GM06990 (cell line): ENCODE measurements at regions not wholly inside any gene's neighbourhood (a gene's known extent, or its start where the extent isn't known, plus 50 kb on each side); places are given as distances from the start of the nearest gene placed in this dataset.

ENCODE experiments used
- DNase-seq: peaks from one replicate; pipeline ENCODE4 v3.0.0-alpha.2; 2011; ENCODE audit not compliant: insufficient read length; ENCODE audit errors: extremely low read depth
- H3K27me3 ChIP-seq: replicated peaks from 2 replicates; pipeline ENCODE4 v1.6.0; 2011; ENCODE audit warnings: low read length; ENCODE audit not compliant: control insufficient read depth, insufficient read depth
- H3K36me3 ChIP-seq: 2 replicates; pipeline ENCODE4 v1.5.1; 2011; ENCODE audit warnings: low read length; ENCODE audit not compliant: control insufficient read depth, insufficient read depth
- H3K4me3 ChIP-seq: replicated peaks from 2 replicates; pipeline ENCODE4 v1.5.1; 2011; ENCODE audit warnings: low read depth, mild to moderate bottlenecking, control low read depth, low read length
- TF ChIP-seq, protein P1 (sequence below): IDR thresholded peaks from 2 replicates; pipeline ENCODE4 v1.5.1; 2011; ENCODE audit warnings: low read length, control low read depth, mild to moderate bottlenecking, inconsistent platforms; ENCODE audit not compliant: insufficient read depth, poor library complexity, severe bottlenecking

DNA sequence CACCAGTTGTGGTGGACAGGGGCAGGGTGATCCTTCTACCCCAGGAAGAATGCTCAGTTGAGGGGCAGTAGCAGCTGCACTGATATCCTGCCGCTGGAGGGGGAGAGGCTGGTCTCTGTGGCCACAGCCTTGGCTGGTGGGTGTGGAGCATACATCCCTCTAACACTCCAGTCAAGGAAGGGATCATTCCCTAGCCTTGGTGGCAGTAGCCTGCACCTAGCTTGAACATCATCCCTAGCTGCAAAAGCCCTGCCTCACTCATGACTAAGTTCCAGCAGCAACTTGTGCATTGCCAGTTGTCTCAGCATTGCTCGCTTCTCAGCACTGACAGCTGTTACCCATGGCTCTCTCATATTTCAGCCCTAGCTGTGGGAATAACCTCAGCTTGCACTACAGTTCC is 688.9 kb upstream of the POT1 start:
- Histone ChIP-seq H3K27me3 (no peaks in the 10 kb centered on the region), H3K36me3 (no peaks in the 10 kb centered on the region), H3K4me3 (no peak overlapping the region)
- no peak for DNase-seq
- TF ChIP-seq, protein P1, sequence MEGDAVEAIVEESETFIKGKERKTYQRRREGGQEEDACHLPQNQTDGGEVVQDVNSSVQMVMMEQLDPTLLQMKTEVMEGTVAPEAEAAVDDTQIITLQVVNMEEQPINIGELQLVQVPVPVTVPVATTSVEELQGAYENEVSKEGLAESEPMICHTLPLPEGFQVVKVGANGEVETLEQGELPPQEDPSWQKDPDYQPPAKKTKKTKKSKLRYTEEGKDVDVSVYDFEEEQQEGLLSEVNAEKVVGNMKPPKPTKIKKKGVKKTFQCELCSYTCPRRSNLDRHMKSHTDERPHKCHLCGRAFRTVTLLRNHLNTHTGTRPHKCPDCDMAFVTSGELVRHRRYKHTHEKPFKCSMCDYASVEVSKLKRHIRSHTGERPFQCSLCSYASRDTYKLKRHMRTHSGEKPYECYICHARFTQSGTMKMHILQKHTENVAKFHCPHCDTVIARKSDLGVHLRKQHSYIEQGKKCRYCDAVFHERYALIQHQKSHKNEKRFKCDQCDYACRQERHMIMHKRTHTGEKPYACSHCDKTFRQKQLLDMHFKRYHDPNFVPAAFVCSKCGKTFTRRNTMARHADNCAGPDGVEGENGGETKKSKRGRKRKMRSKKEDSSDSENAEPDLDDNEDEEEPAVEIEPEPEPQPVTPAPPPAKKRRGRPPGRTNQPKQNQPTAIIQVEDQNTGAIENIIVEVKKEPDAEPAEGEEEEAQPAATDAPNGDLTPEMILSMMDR, result no peak

DNA sequence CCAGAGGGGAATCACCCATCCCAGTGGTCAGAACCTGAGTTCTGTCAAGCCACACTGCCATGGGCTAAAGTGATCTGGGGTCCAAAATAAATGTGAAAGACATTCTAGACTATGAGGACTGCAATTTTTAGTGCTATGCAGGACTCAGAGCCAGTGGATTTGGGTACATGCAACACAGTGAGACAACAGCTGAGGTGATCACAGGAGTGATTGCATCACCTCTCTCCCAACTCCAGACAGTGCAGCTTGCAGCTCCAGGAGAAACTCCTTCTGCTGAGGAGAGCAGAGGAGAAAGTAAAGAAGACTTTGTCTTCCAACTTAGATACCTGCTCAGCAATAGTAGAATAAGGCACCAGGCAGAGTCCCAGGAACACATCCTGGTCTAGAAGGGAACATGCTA is 682.0 kb upstream of the POT1 start:
- H3K27me3 ChIP-seq, result no peaks in the 10 kb centered on the region
- TF ChIP-seq, protein P1, result no peak
- no peak for DNase-seq
- no peak overlapping the region for H3K4me3 ChIP-seq
- H3K36me3 ChIP-seq, result no peaks in the 10 kb centered on the region

DNA sequence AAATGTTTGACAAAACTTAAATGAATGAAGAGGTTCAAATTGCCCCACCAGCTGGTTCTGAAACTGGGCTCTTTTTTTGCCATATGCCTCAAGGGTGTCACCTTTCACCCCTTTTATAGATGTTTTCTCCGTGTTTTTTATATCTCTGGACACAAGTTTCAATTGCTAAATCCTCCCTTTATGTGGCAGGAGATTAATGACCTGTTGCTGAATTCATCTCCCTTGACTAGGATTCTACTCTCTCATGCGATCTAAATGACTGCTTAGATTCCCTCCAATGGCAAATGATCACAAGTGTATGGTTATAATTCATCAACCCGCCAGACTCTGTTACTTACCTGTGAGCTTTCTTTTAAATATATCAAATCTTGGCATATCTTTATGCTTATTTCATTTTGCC is 677.0 kb upstream of the POT1 start:
- TF ChIP-seq, protein P1, result no peak
- DNase-seq, result no peak
- no peaks in the 10 kb centered on the region for H3K27me3 ChIP-seq
- no peaks in the 10 kb centered on the region for H3K36me3 ChIP-seq
- H3K4me3 ChIP-seq, result no peak overlapping the region

DNA sequence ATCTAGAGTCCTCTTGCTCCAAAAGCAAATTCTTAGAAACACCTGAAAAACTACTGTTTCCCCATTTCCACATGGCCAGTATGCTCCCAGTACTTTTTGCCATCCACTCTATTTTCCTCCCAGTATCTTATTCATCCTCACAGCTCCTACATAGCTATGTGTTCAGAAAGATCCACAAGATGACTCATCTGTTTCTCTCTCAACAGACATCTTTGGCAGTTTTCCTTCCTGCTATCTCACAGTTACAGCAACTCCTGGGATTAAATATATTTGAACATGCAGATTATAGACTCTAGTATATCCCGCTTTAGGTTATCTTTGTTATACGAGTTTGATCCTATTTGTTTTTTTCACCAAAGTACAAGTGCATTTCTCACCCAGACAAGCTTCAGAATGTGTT is 675.6 kb upstream of the POT1 start:
- Histone ChIP-seq H3K4me3 (no peak overlapping the region), H3K27me3 (no peaks in the 10 kb centered on the region), H3K36me3 (no peaks in the 10 kb centered on the region)
- TF ChIP-seq, protein P1, result no peak
- no peak for DNase-seq

DNA sequence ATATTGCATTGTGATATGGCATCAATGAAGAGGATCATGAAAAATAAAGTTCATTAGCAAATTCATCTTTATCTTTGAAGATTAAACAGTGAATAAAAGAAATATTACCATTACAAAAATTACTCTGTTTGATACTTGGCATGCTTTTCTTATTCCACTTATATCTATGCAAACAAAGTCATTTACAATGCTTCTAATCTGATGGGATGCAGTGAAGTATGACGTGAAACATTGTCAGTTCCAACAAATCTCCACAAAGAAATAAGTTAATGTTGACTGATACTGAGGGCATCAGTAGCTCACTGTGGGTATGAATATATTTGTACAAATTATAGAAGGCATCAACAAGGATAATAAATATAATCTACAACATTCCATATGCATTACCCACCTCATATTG is 672.8 kb upstream of the POT1 start:
- no peaks in the 10 kb centered on the region for H3K36me3 ChIP-seq
- TF ChIP-seq, protein P1, result no peak
- DNase-seq, result no peak
- no peak overlapping the region for H3K4me3 ChIP-seq
- H3K27me3 ChIP-seq, result no peaks in the 10 kb centered on the region

DNA sequence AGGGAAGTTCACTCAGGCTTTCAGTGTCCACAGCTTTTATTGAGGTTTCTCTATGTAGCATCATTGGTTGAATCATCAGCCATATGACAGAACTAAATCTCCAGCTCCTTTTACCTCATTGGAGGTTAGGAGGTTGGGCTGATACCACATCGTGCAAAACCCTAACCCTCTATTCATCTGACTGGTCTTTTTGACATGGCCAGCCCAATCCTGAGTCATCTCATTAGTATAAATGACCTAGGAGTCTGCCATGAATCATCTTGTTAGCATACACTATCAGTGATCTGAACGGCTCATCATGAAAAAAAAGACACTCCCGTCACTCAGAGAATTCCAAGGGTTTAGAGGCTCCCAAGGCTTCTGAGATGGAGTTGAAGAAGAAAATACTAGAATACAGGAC is 669.8 kb upstream of the POT1 start:
- TF ChIP-seq, protein P1, result no peak
- no peaks in the 10 kb centered on the region for H3K27me3 ChIP-seq
- H3K4me3 ChIP-seq, result no peak overlapping the region
- no peaks in the 10 kb centered on the region for H3K36me3 ChIP-seq
- DNase-seq, result no peak
